ENCODE measurements at regions not wholly inside any gene's neighbourhood (a gene's known extent, or its start where the extent isn't known, plus 50 kb on each side); places are given as distances from the start of the nearest gene placed in this dataset.

DNA sequence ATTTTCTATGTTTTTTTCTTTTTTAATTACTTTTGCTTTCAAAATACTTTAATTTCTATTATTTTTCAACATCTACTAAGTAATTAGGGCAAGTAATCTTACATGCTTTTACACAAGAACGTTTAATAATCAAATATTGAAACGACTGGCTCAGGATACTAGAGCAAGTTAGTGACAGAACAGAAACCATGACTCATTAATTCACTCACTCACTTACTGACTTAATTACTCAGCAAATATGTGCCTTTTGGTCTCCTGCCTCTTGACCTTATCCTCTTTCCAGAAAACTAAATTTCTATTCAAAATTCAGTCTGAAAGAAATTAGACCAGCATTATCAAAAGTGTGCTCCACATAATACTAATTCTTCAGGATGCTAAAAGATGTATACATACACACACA, 314.9 kb upstream of the TEX13C start:
- no peaks in the 10 kb centered on the region for H3K36me3 Mint-ChIP-seq
- H3K27ac Mint-ChIP-seq = no peak overlapping the region
- no peak overlapping the region for H3K4me3 Mint-ChIP-seq
- no peaks in the 10 kb centered on the region for H3K4me1 Mint-ChIP-seq (ENCODE audit: low read depth)
- peaks cover 4% of the 10 kb centered on the region for H3K9me3 Mint-ChIP-seq (ENCODE audit: low read depth)
- H3K27me3 Mint-ChIP-seq = no peaks in the 10 kb centered on the region

DNA sequence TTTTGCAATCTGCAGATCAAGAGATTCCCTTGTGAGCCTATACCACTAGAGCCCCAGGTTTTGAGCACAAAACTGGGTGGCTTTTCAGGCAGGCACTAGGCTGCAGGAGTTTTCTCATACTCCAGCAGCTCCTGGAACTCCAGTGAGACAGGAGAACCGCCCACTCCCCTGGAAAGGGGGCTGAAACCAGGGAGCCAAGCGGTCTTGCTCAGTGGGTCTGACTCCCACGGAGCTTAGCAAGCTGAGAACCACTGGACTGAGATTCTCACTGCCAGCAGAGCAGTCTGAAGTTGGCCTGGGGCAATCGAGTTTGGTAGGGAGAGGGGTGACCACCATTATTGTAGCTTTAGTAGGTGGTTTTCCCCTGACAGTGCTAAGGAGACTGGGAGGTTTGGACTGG, 313.8 kb upstream of the TEX13C start:
- Mint-ChIP-seq H3K9me3 (ENCODE audit: low read depth) (peaks cover 4% of the 10 kb centered on the region), H3K27ac (no peak overlapping the region), H3K4me3 (no peak overlapping the region), H3K4me1 (ENCODE audit: low read depth) (no peaks in the 10 kb centered on the region), H3K27me3 (no peaks in the 10 kb centered on the region), H3K36me3 (no peaks in the 10 kb centered on the region)

DNA sequence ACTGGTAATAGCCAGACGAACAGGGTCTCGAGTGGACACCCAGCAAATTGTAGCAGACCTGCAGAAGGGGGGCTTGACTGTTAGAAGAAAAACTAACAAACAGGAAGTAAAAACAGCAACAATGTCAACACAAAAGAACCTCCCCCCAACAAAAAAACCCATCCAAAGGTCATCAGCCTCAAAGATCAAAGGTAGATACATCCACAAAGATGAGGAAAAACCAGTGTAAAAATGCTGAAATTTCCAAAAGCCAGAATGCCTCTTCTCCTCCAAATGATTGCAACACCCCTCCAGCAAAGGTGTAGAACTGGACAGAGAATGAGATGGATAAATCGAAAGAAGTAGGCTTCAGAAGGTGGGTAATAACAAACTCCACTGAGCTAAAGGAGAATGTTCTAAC, 313.0 kb upstream of the TEX13C start:
- Mint-ChIP-seq H3K4me3 (no peak overlapping the region), H3K4me1 (ENCODE audit: low read depth) (no peaks in the 10 kb centered on the region), H3K9me3 (ENCODE audit: low read depth) (peaks cover 4% of the 10 kb centered on the region)

DNA sequence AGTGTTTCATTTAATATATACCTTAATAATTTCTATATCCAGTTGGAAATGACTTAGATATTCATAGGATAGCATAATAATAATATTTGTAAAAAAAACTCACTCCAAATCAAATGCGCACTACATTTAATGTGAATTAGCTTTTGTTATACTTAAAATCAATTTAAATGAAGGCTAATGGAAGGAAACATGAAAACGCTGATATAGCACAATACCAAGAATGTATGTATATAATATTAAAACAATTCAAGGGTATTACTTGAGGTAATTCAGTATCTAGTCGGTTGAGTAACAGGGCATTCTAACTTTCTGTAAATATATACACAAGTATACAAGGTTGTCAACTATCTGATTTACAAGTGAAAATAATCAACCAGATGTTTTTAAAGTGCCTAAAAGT, 307.1 kb upstream of the TEX13C start:
- no peaks in the 10 kb centered on the region for H3K36me3 Mint-ChIP-seq
- no peak overlapping the region for H3K4me3 Mint-ChIP-seq
- no peaks in the 10 kb centered on the region for H3K27me3 Mint-ChIP-seq
- H3K27ac Mint-ChIP-seq = no peak overlapping the region
- H3K4me1 Mint-ChIP-seq (ENCODE audit: low read depth) = no peaks in the 10 kb centered on the region
- no peaks in the 10 kb centered on the region for H3K9me3 Mint-ChIP-seq (ENCODE audit: low read depth)

More for the DNA sequence above, 313.0 kb upstream of the TEX13C start:
- Mint-ChIP-seq H3K27me3 (no peaks in the 10 kb centered on the region), H3K36me3 (no peaks in the 10 kb centered on the region), H3K27ac (no peak overlapping the region)

DNA sequence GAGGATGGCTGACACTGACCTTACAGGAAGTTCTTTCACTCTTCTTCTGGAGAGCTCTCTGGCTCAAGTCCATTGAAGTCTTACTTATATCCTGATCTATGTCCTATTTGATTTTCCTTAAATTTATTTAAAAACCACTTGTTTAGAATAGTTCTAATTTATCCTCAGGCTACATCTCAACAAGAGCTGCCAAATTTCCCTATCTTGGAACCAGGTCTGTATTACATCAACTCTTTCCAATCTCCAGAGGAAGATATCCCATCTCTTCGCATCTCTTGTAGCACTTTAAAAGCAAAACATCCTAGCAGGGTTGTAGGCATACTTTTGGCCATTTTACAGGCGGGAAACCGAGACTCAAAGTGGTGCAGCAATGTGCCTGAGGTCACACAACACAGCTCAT, 290.5 kb upstream of the TEX13C start:
- Mint-ChIP-seq H3K9me3 (ENCODE audit: low read depth) (no peaks in the 10 kb centered on the region), H3K4me3 (no peak overlapping the region), H3K36me3 (no peaks in the 10 kb centered on the region)

More for the DNA sequence above, 290.5 kb upstream of the TEX13C start:
- Mint-ChIP-seq H3K27ac (no peak overlapping the region), H3K4me1 (ENCODE audit: low read depth) (no peaks in the 10 kb centered on the region), H3K27me3 (no peaks in the 10 kb centered on the region)
